IMR-90 (cell line): ENCODE measurements at regions not wholly inside any gene's neighbourhood (a gene's known extent, or its start where the extent isn't known, plus 50 kb on each side); places are given as distances from the start of the nearest gene placed in this dataset.

Experiments used
- ATAC-seq: fragments of 200-7000 bp; cut with Tn5 transposase; 2 replicates; pipeline ENCODE4 v1.9.1; 2020; ENCODE audit warnings: low read depth, mild to moderate bottlenecking, moderate library complexity
- BruUV-seq: library from RNA; stranded (reverse); fragments of 400-500 nt; replicated peaks from 2 replicates; lab custom pipeline; 2021; lab: Mats Ljungman, UMichigan
- CTCF ChIA-PET: fragments of 300-600 bp; formaldehyde crosslinking; extraction: SDS; loops from one replicate; lab custom pipeline; 2021; ENCODE audit warnings: antibody characterized with exemption; lab: Yijun Ruan, JAX
- POLR2A ChIA-PET: fragments of 300-600 bp; sonication (Branson Sonifier 250); formaldehyde crosslinking; loops from one replicate; lab custom pipeline; 2022; ENCODE audit warnings: antibody characterized with exemption; ENCODE audit not compliant: unreplicated experiment; lab: Charles Lee
- DNase-seq: peaks from one replicate; pipeline ENCODE4 v3.0.0; 2013
- H2AFZ ChIP-seq: replicated peaks from 2 replicates; pipeline ENCODE3; 2013; ENCODE audit warnings: low read length, mild to moderate bottlenecking; ENCODE audit not compliant: poor library complexity
- H2AK5ac ChIP-seq: 2 replicates; pipeline ENCODE4 v1.6.1; 2013; ENCODE audit warnings: low read depth, low read length, inconsistent platforms
- H2AK9ac ChIP-seq: replicated peaks from 2 replicates; pipeline ENCODE3; 2013; ENCODE audit warnings: mild to moderate bottlenecking, low read depth, low read length, moderate library complexity; ENCODE audit not compliant: poor library complexity
- H2BK120ac ChIP-seq: 2 replicates; pipeline ENCODE4 v1.6.1; 2013; ENCODE audit warnings: low read depth, low read length, inconsistent platforms
- H2BK15ac ChIP-seq: 3 replicates; pipeline ENCODE4 v1.6.1; 2013; ENCODE audit warnings: low read depth, low read length, inconsistent platforms
- H2BK20ac ChIP-seq: 2 replicates; pipeline ENCODE4 v1.6.1; 2013; ENCODE audit warnings: low read depth, mild to moderate bottlenecking, inconsistent platforms, low read length, moderate library complexity
- H2BK5ac ChIP-seq: 2 replicates; pipeline ENCODE4 v1.6.1; 2013; ENCODE audit warnings: mild to moderate bottlenecking, low read depth, low read length, inconsistent platforms; ENCODE audit not compliant: poor library complexity, severe bottlenecking
- H3K14ac ChIP-seq: replicated peaks from 2 replicates; pipeline ENCODE4 v1.6.1; 2013; ENCODE audit warnings: low read depth, low read length, inconsistent platforms
- H3K18ac ChIP-seq: 2 replicates; pipeline ENCODE4 v1.6.1; 2013; ENCODE audit warnings: low read depth, low read length, control low read depth
- H3K23ac ChIP-seq: 2 replicates; pipeline ENCODE4 v1.6.1; 2013; ENCODE audit warnings: low read depth, low read length, inconsistent platforms
- H3K27ac ChIP-seq: 2 replicates; pipeline ENCODE4 v1.5.1; 2013; ENCODE audit warnings: mild to moderate bottlenecking, control low read depth, low read length; ENCODE audit not compliant: insufficient read depth
- H3K27me3 ChIP-seq: 2 replicates; pipeline ENCODE4 v1.6.1; 2013; ENCODE audit warnings: low read length; ENCODE audit not compliant: control insufficient read depth, insufficient read depth
- H3K36me3 ChIP-seq: 2 replicates; pipeline ENCODE4 v1.6.1; 2013; ENCODE audit warnings: low read length, mixed read lengths; ENCODE audit not compliant: control insufficient read depth, insufficient read depth
- H3K4ac ChIP-seq: 2 replicates; pipeline ENCODE4 v1.6.1; 2013; ENCODE audit warnings: low read depth, low read length, inconsistent platforms
- H3K4me1 ChIP-seq: 2 replicates; pipeline ENCODE4 v1.6.1; 2013; ENCODE audit warnings: low read length, mixed read lengths; ENCODE audit not compliant: control insufficient read depth, insufficient read depth
- H3K4me2 ChIP-seq: 2 replicates; pipeline ENCODE4 v1.6.1; 2013; ENCODE audit warnings: low read depth, mild to moderate bottlenecking, control low read depth, low read length, moderate library complexity
- H3K4me3 ChIP-seq: 2 replicates; pipeline ENCODE4 v1.5.1; 2013; ENCODE audit warnings: low read depth, mild to moderate bottlenecking, control low read depth, low read length, moderate library complexity; ENCODE audit not compliant: insufficient read depth
- H3K56ac ChIP-seq: 2 replicates; pipeline ENCODE4 v1.6.1; 2013; ENCODE audit warnings: low read length, inconsistent platforms; ENCODE audit not compliant: insufficient read depth; ENCODE audit errors: extremely low read depth
- H3K79me1 ChIP-seq, 2 experiments: 2 replicates each; pipeline ENCODE4 v1.6.1; 2013; ENCODE audit warnings: low read length in 2 of 2, inconsistent platforms in 1 of 2, low read depth in 1 of 2
- H3K9ac ChIP-seq: 2 replicates; pipeline ENCODE4 v1.6.1; 2013; ENCODE audit warnings: low read depth, low read length, control low read depth
- H3K9me1 ChIP-seq: 2 replicates; pipeline ENCODE4 v1.6.1; 2013; ENCODE audit warnings: low read length, inconsistent platforms; ENCODE audit not compliant: insufficient read depth
- H3K9me3 ChIP-seq: 2 replicates; pipeline ENCODE4 v1.6.1; 2013; ENCODE audit warnings: low read length; ENCODE audit not compliant: control insufficient read depth, insufficient read depth
- H4K20me1 ChIP-seq: 2 replicates; pipeline ENCODE4 v1.6.1; 2013; ENCODE audit warnings: low read length, inconsistent platforms; ENCODE audit not compliant: insufficient read depth
- H4K5ac ChIP-seq: 2 replicates; pipeline ENCODE4 v1.6.1; 2013; ENCODE audit warnings: mild to moderate bottlenecking, low read depth, low read length, control low read depth
- H4K8ac ChIP-seq, 2 experiments: 2 replicates each; pipeline ENCODE4 v1.6.1; 2013; ENCODE audit warnings: low read depth in 2 of 2, low read length in 2 of 2, control low read depth in 1 of 2, inconsistent platforms in 1 of 2
- H4K91ac ChIP-seq: 2 replicates; pipeline ENCODE4 v1.6.1; 2013; ENCODE audit warnings: low read depth, low read length, inconsistent platforms; ENCODE audit not compliant: insufficient read depth
- CTCF ChIP-seq: conservative IDR thresholded peaks from 2 replicates; pipeline ENCODE4 v1.5.1; 2012; ENCODE audit warnings: mild to moderate bottlenecking, low read depth, low read length, improper control_type of control experiment
- RAD21 ChIP-seq: IDR thresholded peaks from 2 replicates; pipeline ENCODE4 v1.6.1; 2012; ENCODE audit warnings: low read length, improper control_type of control experiment
- RFX5 ChIP-seq: IDR thresholded peaks from 2 replicates; pipeline ENCODE4 v1.8.0; 2012; ENCODE audit warnings: low read depth, mild to moderate bottlenecking, low read length, moderate library complexity
- WGBS, 2 experiments: methylation state at CpG; one replicate each; pipeline versions ENCODE4 v1.1.5 to v1.1.7; 2013; ENCODE audit warnings: missing lambda C conversion rate in 2 of 2; ENCODE audit not compliant: insufficient read length in 1 of 2; ENCODE audit errors: extremely low coverage in 2 of 2; 5-methylcytosine and 5-hydroxymethylcytosine counted together
- dilution Hi-C: fragments of 300-500 bp; cut with HindIII; formaldehyde crosslinking; loops from one replicate; pipeline ENCODE4 v1.14.3; 2018; ENCODE audit warnings: low sequenced_read_pairs; ENCODE audit not compliant: unreplicated experiment
- in situ Hi-C: fragments of 300-500 bp; cut with MboI; formaldehyde crosslinking; loops from 3 replicates; pipeline ENCODE4 v1.14.3; 2019; ENCODE audit warnings: low sequenced_read_pairs, inconsistent platforms, mixed read lengths
- intact Hi-C: fragments of 100-400 bp; cut with micrococcal nuclease; formaldehyde crosslinking; loops from 2 replicates; pipeline ENCODE4 v1.10.0; 2022

GRCh38 chr4:67236788-67237187 lies 308.5 kb downstream of the CENPC start:
- dilution Hi-C loops: no loop called here
- BruUV-seq: no TSS peak

More at GRCh38 chr4:67236788-67237187, 308.5 kb downstream of the CENPC start:
- H2BK15ac ChIP-seq: no peak overlapping the region
- H3K4me1 ChIP-seq: no peaks in the 10 kb centered on the region
- H4K8ac ChIP-seq: no peak overlapping the region
- DNase-seq (no peak), ATAC-seq (no peak)
- no peak overlapping the region for H4K91ac ChIP-seq
- H3K27me3 ChIP-seq: no peaks in the 10 kb centered on the region
- no peak overlapping the region for H3K27ac ChIP-seq
- in situ Hi-C loops (no loop called here), intact Hi-C loops (no loop called here)
- H3K36me3 ChIP-seq: no peaks in the 10 kb centered on the region
- no peak for TF ChIP-seq CTCF
- no peak for TF ChIP-seq RAD21
- TF ChIP-seq RFX5: no peak
- CTCF ChIA-PET: no interaction called here
- no peak overlapping the region for H3K23ac ChIP-seq
- no peak overlapping the region for H3K9ac ChIP-seq
- no peaks in the 10 kb centered on the region for H4K20me1 ChIP-seq
- no peak overlapping the region for H3K18ac ChIP-seq
- H3K4me3 ChIP-seq: no peak overlapping the region
- no peak overlapping the region for H2BK20ac ChIP-seq
- no peaks in the 10 kb centered on the region for H3K79me1 ChIP-seq
- no peak overlapping the region for H3K4me2 ChIP-seq
- 0 out of 2 replicates have a peak, but pooled peaks cover 3% of the 10 kb centered on the region for H3K9me3 ChIP-seq
- no peak overlapping the region for H4K5ac ChIP-seq
- no peak overlapping the region for H2AK9ac ChIP-seq
- WGBS, 2 experiments: no CpG with 5 or more reads among the region's 2 CpGs
- no peak overlapping the region for H2BK120ac ChIP-seq
- H3K14ac ChIP-seq: no peak overlapping the region
- H3K4ac ChIP-seq: no peak overlapping the region
- H2AK5ac ChIP-seq: no peak overlapping the region
- H3K56ac ChIP-seq: no peak overlapping the region
- H2AFZ ChIP-seq: no peak overlapping the region
- no peaks in the 10 kb centered on the region for H3K9me1 ChIP-seq
- H2BK5ac ChIP-seq: no peak overlapping the region
- POLR2A ChIA-PET: no interaction called here
